ENCODE measurements at regions not wholly inside any gene's neighbourhood (a gene's known extent, or its start where the extent isn't known, plus 50 kb on each side); places are given as distances from the start of the nearest gene placed in this dataset.
"Not testable (repeated sequence)": the region's sequence is repeated elsewhere in the genome, so short reads cannot be mapped to it uniquely, and the experiment has no call there.

GRCh38 chr1:193931356-193931755, 744.9 kb upstream of the B3GALT2 start:
- FAIRE-seq (no peak), DNase-seq (ENCODE audit: insufficient read length, low spot score) (no peak)

GRCh38 chr1:193929374-193930033, 743.1 kb upstream of the B3GALT2 start:
- DNase-seq (ENCODE audit: insufficient read length, low spot score) (no peak), FAIRE-seq (no peak)

GRCh38 chr1:193927550-193927949, 741.1 kb upstream of the B3GALT2 start:
- DNase-seq (ENCODE audit: insufficient read length, low spot score) (no peak), FAIRE-seq (no peak)

DNA sequence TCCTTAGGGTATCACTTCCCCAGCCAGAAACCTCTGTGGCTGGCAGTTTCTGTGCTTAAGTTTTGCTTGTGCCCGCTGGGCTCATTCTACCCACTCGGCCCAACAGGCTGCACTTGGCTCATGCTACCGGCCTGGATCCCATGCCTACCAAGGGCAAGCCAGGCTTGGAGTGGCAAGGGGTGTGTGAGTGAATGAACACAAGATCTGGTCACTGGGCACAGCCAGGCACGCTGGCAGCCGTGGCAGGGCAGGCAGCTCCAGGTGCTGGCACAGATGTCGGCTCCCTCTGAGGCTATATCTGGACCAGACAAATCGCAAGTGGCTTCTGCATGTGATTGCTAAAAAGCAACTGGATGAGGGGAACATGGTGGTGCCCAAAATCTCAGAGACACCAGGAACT, 740.5 kb upstream of the B3GALT2 start:
- DNase-seq (ENCODE audit: insufficient read length, low spot score) (no peak), FAIRE-seq (no peak)

DNA sequence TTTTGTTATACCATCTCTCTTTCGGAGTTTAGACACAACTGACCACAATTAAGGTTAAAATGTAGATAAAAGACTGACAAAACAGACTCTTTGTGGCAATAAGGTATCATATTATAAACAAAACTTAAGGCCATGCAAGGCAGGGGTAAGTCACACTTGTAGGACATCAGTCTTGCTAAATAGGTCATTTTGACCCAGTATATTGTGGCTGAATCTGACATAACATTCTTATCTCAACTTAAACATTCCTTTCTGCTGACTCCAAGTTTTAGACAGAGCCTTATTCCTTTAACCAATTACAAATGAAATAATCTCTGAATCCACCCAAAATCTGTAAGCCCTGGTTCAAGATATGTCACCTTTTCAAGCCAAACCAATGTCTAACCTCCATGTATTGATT, 733.4 kb upstream of the B3GALT2 start:
- FAIRE-seq (no peak), DNase-seq (ENCODE audit: insufficient read length, low spot score) (no peak)

DNA sequence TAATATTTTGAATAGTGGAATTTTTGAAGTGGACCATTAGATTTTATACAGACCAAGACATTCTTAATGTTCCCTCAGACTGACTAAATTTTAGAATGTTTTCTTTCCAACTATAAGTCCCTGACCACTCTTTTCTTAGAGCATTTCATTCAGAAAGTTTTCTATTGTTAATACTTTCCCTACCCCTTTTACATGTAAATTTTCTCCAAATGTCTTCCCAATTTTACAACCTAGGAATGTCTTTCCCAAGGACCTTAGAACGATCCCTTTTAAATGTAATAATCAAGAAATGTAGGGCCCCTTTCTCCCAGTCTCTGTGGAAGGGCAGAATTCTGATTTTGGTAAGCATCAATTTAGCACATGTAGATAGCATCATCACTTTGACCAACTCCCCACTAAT, 730.0 kb upstream of the B3GALT2 start:
- FAIRE-seq (no peak), DNase-seq (ENCODE audit: insufficient read length, low spot score) (no peak)

GRCh38 chr1:193914871-193915270, 728.5 kb upstream of the B3GALT2 start:
- DNase-seq (ENCODE audit: insufficient read length, low spot score), result no peak
- no peak for FAIRE-seq

GRCh38 chr1:193909406-193910082, 723.1 kb upstream of the B3GALT2 start:
- DNase-seq (ENCODE audit: insufficient read length, low spot score) (no peak), FAIRE-seq (no peak)

DNA sequence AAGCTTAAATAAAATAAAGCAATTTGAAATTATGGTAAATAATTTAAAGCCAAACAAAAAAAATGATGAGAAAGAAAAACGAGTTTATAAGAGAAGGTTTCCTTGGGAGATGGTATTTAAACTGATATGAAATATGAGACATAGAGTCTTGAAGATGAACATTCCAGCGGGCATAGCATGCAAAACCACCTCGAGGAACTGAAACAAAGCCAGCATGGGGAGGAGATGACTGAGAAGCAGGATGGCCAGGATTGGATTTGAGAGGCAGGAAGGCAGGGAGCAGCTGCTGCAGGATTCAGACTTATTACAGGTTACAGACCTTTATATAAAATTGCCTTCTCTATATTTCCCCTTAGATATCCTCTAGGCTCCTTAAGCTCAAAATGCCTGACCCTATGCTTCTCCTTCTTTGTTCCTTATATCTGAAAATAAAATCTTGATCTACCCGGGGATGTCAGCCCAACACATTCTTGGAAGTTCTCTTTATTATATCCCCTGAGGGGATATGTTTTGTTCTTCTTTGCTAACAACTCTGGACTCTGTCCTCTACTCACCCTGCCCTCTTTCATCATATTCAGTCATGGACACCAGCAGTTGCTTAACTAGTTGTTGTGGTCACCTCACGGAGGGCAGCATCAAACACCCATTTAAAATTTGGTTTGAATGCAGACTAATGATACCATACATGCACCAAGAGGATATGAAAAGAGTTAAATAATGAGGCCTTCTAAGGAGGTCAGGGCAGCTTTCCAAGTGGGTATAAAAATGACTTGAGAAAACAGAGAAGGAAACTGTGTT, 719.1 kb upstream of the B3GALT2 start:
- no peak for FAIRE-seq
- no peak for DNase-seq (ENCODE audit: insufficient read length, low spot score)

DNA sequence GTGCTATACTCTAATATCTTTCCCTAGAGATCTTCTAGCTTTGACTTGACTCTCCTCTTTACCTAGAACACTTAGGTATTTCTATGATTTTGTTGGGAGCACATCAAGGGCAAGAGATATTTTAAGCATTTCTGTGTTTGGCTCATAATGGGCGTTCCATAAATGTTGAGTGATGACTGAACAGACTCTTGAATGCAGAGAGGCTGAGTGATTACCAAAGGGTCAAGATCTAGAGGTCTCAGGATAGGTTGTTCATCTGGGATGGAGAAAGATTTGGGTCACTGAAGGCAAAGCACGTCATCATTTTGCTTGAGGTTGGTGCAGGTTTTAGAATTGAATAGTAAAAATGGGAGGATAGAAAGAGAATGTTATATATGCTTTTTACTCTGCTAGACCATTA, 705.4 kb upstream of the B3GALT2 start:
- no peak for FAIRE-seq
- DNase-seq (ENCODE audit: insufficient read length, low spot score), result no peak

GRCh38 chr1:193890935-193891334, 704.5 kb upstream of the B3GALT2 start:
- DNase-seq (ENCODE audit: insufficient read length, low spot score), result no peak
- FAIRE-seq, result no peak

GRCh38 chr1:193884848-193885558, 698.6 kb upstream of the B3GALT2 start:
- FAIRE-seq (no peak), DNase-seq (ENCODE audit: insufficient read length, low spot score) (no peak)

- not testable (repeated sequence) for FAIRE-seq; DNase-seq (ENCODE audit: insufficient read length, low spot score)
These were observed 691.5 kb upstream of the B3GALT2 start for GRCh38 chr1:193877920-193878319.

- no peak for DNase-seq (ENCODE audit: insufficient read length, low spot score)
- FAIRE-seq, result no peak
These were observed 682.0 kb upstream of the B3GALT2 start for GRCh38 chr1:193868425-193868824.

DNA sequence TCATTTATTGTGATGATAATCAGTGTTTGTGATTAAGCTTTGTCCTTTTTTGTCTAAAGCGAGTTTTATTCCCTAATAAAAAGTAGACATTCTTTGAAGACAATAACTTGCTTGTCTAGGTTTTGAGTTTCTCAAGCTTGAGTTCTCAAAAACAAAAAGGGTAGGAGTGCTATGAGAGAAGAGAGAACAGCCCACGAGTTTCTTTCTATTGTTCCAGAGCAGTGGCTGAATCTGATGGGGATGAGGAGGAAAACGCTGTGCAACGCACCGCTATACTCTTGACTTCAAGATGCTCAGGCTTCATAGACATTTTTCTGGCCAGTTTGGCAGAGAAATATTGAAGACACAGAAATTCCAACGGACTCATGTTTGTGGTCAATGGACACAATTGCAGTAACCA, 669.8 kb upstream of the B3GALT2 start:
- no peak for DNase-seq (ENCODE audit: insufficient read length, low spot score)
- FAIRE-seq, result no peak

DNA sequence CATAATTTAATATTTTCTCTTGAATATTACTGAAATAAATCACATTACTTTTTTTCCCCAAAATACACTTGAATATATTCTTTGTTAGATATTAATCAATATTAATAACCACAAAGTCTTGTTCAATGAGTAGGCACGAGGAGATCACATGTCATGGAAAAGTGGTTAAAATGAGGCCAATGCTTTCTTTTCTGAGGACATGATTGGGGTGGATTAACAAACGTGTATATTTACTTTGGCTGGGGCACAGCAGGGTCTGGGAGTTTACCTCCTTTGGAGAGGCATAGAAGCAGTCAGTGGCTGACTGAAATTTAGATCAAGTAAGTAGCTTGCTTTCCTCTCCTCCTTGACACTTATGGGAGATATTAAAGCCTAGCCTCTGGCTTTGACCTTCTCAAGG, 664.3 kb upstream of the B3GALT2 start:
- DNase-seq (ENCODE audit: insufficient read length, low spot score) (no peak), FAIRE-seq (no peak)

GRCh38 chr1:193846876-193847604, 660.6 kb upstream of the B3GALT2 start:
- DNase-seq (ENCODE audit: insufficient read length, low spot score) (no peak), FAIRE-seq (no peak)

- DNase-seq (ENCODE audit: insufficient read length, low spot score) (no peak), FAIRE-seq (no peak)
These were observed 660.0 kb upstream of the B3GALT2 start for GRCh38 chr1:193846411-193846810.

- no peak for DNase-seq (ENCODE audit: insufficient read length, low spot score)
- FAIRE-seq, result no peak
These were observed 655.4 kb upstream of the B3GALT2 start for GRCh38 chr1:193841857-193842256.

DNA sequence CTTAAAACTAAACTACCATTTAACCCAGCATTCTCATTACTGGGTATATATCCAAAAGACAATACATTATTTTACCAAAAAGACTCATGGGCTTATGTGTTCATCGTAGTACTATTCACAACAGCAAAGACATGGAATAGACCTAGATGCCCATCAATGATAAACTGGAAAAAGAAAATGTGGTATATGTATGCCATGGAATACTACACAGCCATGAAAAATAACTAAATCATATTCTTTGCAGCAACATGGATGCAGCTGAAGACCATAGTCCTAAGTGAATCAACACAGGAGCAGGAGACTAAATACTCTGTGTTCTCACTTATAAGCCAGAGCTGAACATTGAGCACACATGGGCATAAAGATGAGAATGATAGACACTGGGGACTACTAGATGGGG, 645.1 kb upstream of the B3GALT2 start:
- no peak for FAIRE-seq
- no peak for DNase-seq (ENCODE audit: insufficient read length, low spot score)

- no peak for DNase-seq (ENCODE audit: insufficient read length, low spot score)
- no peak for FAIRE-seq
These were observed 641.1 kb upstream of the B3GALT2 start for GRCh38 chr1:193827516-193827915.

Measured in GM19239 (cell line).